GM21360 (cell line): ENCODE measurements at regions not wholly inside any gene's neighbourhood (a gene's known extent, or its start where the extent isn't known, plus 50 kb on each side); places are given as distances from the start of the nearest gene placed in this dataset.
A peak's percentile ranks its signal among the peaks of the same experiment; 100 is the strongest.
"Not testable (repeated sequence)": the region's sequence is repeated elsewhere in the genome, so short reads cannot be mapped to it uniquely, and the experiment has no call there.

Experiments used
- ATAC-seq: cut with Tn5 transposase; IDR thresholded peaks from one replicate; pipeline ENCODE4 v1.9.1; 2021; ENCODE audit warnings: mild to moderate bottlenecking, moderate library complexity; ENCODE audit not compliant: unreplicated experiment

DNA sequence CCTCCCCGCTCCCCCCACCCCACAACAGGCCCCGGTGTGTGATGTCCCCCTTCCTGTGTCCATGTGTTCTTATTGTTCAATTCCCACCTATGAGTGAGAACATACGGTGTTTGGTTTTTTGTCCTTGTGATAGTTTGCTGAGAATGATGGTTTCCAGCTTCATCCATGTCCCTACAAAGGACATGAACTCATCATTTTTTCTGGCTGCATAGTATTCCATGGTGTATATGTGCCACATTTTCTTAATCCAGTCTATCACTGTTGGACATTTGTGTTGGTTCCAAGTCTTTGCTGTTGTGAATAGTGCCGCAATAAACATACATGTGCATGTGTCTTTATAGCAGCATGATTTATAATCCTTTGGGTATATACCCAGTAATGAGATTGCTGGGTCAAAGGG lies 104.3 kb downstream of the MTPN start:
- ATAC-seq, result not testable (repeated sequence)

DNA sequence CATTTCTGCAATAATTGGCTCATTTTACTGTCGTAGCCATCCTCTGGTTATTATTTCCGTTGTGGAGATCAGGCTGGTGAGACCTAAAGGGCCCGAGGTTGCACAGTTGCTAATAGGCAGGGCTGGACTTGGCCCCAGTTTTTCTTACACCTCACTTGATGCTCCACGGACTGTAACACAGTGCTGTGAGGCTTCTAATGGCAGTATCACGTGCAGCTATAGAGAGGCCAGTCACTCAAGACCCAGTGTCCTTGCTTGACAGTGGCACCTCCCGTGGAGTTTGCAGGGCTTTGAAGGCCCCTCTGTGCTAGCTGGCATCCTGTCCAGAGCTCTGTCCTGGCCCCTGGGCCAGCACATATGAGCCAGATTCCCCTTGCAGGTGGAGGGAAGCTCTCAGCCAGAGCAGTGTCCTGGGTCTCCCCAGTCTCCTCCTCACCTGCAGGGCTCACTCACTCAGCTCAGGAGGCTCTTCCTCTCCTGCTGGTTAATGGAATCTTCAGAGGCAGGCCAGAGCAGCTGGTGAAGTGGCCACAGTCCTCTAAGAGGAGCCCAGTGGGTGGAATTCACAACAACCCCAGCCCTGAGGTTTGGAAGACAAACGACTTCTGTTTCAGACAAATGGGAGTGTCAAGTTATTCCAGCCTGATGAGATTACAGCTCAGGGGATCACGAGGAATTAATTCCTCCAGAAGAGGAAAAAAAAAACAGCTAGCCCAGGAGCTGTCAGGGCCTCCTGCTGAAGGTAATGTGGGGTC lies 114.2 kb upstream of the FAM180A start:
- no peak for ATAC-seq

DNA sequence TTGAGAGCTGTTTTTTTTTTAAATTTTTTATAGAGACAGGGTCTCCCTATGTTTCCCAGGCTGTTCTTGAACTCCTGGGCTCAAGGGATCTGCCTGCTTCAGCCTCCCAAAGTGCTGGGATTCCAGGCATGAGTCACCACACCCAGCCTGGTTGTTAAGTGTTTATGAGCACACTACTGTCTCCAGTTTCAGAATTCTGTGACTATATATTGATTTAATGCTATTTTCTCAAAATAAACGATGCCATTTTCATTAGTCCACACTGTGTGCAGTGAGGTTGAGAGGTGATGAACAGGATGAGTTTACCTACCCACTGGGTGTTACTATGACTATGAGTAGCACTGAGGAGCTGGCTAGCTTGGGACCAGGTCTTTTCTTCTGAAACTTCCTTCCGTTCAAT lies 110.9 kb upstream of the FAM180A start:
- ATAC-seq, result no peak

DNA sequence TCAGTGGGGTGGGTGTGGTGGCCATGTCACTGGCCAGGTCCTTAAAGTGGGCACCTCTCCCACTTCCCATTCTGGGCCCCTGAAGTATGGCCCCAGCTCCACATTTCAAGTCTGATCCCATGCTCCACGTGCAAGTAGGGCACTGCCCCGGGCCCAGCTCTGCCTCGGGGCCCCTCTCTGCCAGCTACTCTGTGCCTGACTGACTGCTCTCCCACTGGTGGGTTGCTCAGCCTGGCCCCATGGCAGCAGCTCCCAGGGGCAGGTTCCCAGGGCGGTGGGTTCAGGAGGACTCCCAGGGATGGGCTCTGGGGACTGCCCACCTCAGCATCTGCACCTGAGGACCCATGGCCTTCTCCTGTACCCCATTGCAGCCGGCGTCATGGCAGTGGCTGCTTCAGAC lies 110.2 kb upstream of the FAM180A start:
- ATAC-seq, result no peak

DNA sequence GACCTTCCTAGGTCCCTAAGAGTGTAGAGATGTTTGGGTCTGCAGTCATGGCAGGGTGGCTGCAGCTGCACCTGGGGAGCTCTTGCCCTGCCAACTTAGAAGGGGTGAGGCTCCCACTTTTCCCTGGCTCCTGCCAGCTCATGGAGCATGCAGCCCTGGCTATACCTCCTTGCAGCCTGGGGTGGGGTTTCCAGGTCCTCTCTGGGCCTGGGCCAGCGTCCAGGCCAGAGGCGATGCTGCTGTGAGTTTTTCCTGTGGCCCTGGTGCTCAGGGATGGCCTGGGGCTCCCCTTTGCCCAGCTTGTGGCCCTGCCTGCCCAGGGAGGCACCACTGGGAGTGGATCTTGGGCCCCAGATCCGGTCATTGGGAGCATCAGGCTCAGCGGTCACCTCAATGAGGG lies 109.8 kb upstream of the FAM180A start:
- ATAC-seq, result no peak

DNA sequence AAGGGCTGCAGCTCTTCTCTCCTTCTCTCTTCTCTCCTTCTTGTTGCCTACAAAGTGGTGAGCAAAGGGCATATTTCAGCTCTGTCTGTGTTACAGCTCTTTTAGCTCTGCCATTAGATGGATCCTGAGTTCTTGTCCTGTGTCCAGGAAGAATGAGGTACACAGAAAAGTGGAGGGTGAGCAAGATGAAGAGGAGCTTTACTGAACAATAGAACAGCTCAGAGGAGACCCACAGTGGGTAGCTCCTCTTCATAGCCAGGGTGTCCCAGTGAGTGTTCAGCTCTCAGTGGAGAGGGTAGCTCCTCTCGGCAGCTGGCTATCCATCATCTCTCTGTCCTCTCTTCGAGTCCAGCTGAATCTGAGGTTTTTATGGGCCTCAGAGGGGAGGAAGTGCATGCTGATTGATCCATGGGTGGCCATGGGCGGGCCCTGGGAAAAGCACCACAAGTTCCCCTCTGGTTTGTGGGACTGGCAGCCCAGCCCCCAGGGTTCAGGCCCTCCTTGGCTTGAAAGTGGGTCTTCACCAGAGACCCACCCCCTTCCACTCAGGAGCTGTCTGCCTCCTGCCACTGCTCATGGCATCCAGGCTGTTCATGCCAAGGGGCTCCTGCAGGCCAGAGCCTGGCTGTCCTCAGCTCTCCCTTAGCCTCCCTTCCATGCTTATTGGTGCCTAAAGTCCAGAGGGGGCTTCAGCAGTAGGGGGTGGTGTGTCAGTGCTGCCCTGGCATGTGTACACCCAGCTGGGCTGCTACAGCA lies 109.1 kb upstream of the FAM180A start:
- ATAC-seq, result no peak

DNA sequence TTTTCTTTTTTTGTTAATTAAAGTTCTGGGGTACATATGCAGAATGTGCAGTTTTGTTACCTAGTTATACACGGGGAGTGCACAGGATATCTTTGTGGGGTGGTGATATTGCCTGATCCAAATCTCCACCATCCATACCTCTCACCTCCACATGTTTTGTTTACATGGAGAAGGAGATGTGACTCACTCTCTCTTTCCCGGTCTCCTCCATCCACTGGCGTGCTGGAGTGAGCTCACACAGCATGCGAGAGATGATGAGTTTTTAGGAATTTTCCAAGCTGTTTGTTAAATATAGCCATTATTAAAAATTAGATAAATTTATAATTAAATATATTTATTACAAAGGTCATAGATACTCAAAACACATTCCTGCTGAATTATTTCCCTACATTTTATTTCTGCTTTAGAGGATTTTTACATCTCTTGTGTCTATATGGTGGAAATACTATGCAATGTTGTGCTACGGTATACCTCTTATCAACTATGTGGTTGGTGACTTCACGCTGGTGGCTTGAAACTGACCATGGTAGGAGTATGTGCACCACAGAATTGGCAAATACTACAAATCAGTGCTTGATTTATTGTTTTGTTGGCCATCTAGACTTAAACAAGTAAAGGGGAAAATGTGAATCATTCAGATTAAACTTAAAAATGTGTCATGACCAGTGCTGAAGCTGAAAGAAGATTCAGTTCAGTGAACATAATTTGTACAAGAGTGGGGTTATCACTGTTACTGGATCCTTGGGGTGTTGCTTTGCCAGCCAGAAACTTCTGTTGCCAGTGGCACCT lies 107.9 kb upstream of the FAM180A start:
- ATAC-seq, result no peak

DNA sequence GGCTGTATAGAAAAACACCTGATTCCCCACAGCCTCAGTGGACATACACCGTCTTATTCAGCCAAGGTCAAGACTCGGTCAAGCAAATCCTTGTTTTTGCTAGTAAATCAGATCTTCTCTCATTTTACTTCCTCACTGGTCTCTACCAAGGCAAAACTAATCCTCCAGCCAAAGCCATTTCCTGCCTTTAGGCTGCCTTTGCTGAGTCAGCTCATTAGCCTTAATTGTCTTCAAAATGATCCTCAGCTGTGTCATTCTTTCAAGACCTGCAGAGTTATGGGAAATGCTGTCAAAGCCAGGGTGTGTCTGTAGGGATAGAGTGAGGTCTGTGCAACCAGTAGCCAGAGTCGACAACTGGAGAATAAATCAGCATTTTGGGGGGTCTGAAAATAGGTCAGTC lies 107.2 kb upstream of the FAM180A start:
- no peak for ATAC-seq

DNA sequence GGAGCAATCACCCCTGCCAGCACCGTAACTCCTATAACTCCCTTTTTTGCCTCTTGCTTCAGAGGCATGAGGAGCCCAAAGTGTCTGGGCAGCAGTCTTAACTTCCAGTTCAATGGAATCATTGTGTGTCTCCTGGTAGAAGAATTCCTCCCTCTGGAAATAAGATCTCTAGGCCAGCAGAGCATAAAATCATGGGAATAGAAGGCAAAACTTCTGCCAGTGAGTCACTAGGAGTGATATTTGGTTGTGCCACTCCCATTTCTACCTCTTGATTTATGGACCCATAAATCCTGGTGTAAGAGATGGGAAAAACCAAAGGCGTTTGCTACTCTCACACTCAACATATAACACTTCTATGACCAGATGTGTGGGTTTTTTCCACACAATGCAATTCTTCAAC lies 104.9 kb upstream of the FAM180A start:
- no peak for ATAC-seq

DNA sequence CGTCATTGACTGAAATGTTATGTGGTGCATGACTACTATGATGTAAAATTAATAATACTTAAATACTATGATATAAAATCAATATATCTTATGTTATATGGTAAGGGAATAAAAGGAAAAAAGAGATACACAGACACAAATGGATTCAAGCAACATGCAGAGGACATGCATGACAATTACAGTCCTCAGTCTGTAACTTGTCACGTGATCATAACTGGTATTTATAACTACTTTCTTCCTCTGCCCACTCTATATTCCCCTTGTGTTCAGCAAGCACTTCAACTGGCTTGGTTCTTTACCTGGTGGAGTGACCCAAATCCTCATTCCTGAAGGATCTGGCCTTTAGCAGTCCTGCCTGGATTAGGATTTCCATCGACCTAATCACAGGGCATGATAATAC lies 104.4 kb upstream of the FAM180A start:
- ATAC-seq, result no peak

DNA sequence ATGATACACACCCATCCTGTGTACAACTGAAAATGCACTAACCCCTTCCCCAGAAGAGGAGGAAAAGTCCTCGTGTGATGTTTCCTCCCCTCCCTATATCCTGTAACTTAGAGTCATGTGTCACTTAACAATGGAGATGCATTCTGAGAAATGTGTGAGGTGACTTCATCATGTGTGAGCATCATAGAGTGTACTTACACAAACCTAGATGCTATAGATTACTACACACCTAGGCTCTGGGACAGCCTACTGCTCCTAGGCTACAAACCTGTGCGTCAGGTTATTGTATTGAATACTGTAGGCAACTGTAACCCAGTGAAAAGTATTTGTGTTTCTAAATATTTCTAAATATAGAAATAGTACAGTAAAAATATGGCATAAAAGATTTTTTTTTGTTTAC lies 98.6 kb upstream of the FAM180A start:
- no peak for ATAC-seq

DNA sequence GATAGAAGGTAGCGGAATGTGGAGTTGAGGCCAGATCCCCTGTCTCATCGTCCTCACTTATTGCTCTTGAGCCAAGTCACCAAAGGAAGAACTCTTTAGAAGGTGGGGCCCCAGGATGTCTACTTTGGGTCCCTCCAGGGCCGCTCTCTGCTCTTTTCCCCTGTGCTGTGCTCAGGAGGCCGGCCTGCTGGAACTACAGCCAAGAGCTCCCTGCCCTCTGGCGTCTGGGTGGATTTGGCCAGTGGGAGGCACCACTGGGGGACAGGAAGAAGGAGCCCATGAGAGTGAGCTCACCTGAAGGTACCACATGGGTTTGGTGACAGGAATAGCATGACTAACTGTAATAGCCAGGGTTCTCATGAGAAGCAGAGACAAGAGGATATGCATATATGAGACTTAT lies 97.7 kb upstream of the FAM180A start:
- no peak for ATAC-seq

DNA sequence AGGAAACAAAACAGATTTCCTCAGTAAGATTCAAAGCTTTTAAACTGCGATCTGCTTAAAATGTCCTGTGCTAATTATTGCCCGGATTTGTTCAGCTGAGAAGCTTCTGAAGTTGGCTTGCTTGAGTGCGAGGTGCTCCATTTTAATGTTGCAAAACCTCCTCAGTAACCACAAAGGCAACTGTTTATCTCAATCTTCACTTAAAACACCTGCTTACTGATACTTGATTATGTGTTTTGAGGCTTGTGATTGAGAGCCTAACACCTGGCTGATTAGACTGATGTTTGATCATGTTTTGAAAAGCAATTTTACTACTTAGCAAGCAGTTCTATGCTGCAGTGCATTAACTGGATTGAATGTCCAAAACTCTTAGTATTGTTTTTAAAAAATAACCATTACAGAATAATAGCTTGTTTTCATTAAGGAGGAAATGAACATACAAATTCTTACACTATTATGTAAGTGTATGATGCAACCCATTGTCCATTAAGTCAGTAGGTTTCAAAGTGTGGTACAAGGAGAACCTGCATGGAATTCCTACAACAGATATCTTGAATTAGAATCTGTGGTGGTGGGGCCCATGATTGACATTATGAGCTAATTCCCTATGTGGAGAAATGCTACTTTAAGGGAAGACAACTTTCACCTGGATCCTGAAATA lies 96.9 kb upstream of the FAM180A start:
- no peak for ATAC-seq

DNA sequence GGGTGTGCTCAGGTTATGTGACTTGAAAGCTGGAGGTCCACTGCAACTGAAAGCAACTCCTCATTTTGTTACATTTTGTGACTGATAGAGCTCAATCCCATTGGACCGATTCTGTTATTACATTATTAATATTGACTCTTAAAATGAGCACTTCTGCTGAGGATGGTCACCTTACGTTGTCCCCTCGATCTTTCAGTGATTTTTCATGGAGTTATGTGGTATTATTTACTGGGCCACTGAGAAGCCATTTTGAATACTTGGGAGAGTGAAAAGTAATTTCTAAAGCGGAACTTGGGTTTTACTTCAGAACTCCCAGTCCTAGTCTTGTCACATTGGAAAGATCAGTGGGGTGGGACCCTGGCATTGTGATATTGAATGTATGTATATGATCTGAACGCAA lies 96.3 kb upstream of the FAM180A start:
- ATAC-seq, result no peak

DNA sequence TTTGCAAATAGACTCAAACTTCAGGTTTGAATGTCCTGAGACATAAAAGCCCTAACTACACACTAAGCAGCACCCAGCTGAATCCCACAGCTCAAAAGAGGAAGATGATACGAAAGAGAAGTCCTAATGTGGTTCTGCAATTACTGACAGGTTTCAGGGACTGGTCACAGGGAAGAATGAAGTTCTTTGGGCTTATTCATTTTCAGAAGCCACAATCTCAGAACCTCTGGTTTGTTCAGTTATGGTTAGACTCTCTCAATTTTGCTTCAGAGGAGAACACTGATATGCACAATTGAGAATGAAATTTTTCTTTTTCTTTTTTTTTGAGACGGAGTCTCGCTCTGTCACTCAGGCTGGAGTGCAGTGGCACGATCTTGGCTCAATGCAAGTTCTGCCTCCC lies 94.6 kb upstream of the FAM180A start:
- peak; percentile 98 for ATAC-seq

DNA sequence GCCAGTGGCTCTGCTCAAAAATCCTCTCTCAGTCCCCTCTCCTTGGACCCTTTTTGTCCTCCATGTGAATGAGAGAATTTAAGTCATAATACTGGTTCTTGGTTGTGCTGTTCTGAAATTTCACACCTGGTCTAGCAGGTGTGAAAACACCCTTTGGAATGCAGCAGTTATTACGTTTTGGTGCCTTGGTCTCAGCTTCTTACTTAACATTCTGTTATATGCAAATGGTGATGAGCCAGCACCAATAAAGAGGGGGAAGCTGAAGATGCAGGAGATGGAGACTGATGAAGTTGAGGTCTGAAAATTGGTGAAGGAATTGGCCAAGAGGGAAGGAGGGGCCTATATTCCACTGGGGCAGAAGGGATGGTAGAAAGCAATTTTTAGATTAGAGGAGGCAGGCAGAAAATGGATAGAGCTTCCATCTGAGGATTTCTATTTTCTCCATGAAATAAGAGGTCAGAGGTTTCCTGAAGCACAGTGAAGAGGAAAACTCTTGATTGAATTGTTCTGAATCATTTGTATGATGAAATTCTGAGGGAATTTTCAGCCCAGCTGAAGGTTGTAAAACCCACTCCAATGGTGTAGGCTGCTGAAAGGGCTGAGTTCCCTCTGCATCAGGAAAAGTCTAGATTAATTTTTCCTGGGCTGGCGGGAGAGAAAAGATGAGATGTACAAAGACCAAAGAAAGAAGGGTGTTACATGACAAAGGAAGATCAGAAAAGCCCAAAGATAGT lies 94.0 kb upstream of the FAM180A start:
- no peak for ATAC-seq

DNA sequence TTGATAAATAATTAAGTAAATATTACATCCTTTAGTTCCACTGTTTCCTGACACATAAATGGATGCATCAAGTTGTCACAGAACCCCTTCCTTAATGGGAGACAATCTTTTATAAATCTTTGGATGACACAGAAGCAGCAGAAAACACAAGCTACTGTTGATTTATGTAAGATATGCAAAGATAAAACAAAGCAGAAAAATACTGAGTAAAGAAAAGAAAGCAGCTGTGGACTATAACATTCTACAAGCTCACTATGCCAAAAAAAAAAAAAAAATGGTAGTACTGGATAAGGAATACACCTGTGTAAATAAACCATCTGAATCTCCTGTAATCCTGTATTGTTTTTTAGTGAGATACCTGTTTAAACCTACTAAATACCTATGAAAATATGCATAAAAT lies 92.0 kb upstream of the FAM180A start:
- no peak for ATAC-seq

DNA sequence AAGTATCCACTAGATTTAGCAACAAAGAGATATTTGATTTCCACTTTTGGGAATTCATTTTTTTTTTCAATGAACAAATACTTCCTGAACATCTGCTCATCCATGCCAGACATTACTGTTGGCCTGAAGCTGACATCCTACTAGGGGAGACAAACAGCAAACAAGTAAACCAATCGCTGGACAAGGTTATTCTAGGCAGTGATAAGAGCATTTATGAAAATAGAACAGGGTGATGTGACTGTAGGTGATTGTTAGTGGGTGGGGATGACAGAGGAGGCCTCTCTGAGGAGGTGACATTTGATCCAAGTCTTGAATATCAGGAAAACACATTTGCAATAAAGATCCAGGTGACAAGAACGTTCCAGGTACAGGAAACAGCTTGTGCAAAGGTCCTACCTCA lies 89.1 kb upstream of the FAM180A start:
- ATAC-seq, result no peak

DNA sequence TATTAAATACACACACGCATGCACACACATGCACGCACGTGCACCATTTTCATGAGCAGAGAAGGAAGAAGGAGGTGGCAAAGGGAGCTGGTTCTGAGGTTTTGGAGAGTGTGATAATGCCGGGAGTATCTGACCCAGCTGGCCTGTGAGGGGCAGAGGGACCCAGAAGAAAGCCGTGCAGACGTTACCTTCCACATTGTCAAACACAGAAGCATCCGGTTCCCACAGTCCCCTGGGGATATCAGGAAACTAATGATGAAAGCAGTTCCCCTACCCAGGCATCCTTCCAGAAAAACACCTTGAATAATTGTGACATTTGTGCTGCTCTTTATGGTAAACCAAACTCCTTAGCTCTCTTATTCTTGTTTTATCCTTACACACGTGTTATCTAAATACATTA lies 85.7 kb upstream of the FAM180A start:
- no peak for ATAC-seq

DNA sequence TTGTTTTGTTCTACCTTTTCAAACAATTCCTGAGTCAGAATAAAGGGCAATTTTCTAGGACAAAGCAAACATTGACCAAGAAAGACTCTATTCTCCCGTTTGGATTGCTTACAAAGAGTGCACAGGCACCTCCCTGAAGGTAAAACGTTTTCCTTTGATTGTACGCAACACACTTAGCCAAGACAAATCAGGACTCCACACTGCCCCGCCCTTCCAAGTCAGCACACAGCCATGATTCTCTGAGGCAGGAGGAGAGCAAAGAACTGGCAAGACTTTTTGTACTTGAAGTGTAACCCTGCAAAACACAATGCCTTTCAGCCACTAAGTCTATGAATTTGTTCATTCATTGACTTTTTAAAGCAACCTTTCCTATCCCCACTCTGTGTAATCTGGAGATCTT lies 85.0 kb upstream of the FAM180A start:
- ATAC-seq, result no peak
